ENCODE measurements at regions not wholly inside any gene's neighbourhood (a gene's known extent, or its start where the extent isn't known, plus 50 kb on each side); places are given as distances from the start of the nearest gene placed in this dataset.

GRCh38 chr1:244176201-244176600 is 125.1 kb downstream of the ZBTB18 start:
- no peak for DNase-seq (ENCODE audit: low spot score)
- Mint-ChIP-seq H3K9me3 (ENCODE audit: unreplicated experiment) (no peaks in the 10 kb centered on the region), H3K27me3 (ENCODE audit: unreplicated experiment) (no peaks in the 10 kb centered on the region), H3K27ac (ENCODE audit: unreplicated experiment) (no peak overlapping the region), H3K4me3 (ENCODE audit: unreplicated experiment) (no peak overlapping the region), H3K4me1 (ENCODE audit: unreplicated experiment) (peaks cover 10% of the 10 kb centered on the region), H3K36me3 (ENCODE audit: low read depth, unreplicated experiment) (no peaks in the 10 kb centered on the region)
- no peak for TF ChIP-seq CTCF (IDR thresholded peaks at IDR 0.05; ENCODE audit: unreplicated experiment)

GRCh38 chr1:244180256-244180655 is 129.2 kb downstream of the ZBTB18 start:
- H3K36me3 Mint-ChIP-seq (ENCODE audit: low read depth, unreplicated experiment), result no peaks in the 10 kb centered on the region

GRCh38 chr1:244181867-244182266 is 130.8 kb downstream of the ZBTB18 start:
- Mint-ChIP-seq H3K9me3 (ENCODE audit: unreplicated experiment) (no peaks in the 10 kb centered on the region), H3K4me1 (ENCODE audit: unreplicated experiment) (peaks cover 3% of the 10 kb centered on the region), H3K27ac (ENCODE audit: unreplicated experiment) (no peak overlapping the region), H3K4me3 (ENCODE audit: unreplicated experiment) (no peak overlapping the region), H3K36me3 (ENCODE audit: low read depth, unreplicated experiment) (no peaks in the 10 kb centered on the region), H3K27me3 (ENCODE audit: unreplicated experiment) (peaks cover 3% of the 10 kb centered on the region)
- no peak for TF ChIP-seq CTCF (IDR thresholded peaks at IDR 0.05; ENCODE audit: unreplicated experiment)
- no peak for DNase-seq (ENCODE audit: low spot score)

More at GRCh38 chr1:244180256-244180655, 129.2 kb downstream of the ZBTB18 start:
- DNase-seq (ENCODE audit: low spot score), result no peak
- no peak for TF ChIP-seq CTCF (IDR thresholded peaks at IDR 0.05; ENCODE audit: unreplicated experiment)
- peaks cover 3% of the 10 kb centered on the region for H3K27me3 Mint-ChIP-seq (ENCODE audit: unreplicated experiment)
- H3K4me3 Mint-ChIP-seq (ENCODE audit: unreplicated experiment), result no peak overlapping the region
- peaks cover 3% of the 10 kb centered on the region for H3K4me1 Mint-ChIP-seq (ENCODE audit: unreplicated experiment)
- H3K9me3 Mint-ChIP-seq (ENCODE audit: unreplicated experiment), result no peaks in the 10 kb centered on the region
- no peak overlapping the region for H3K27ac Mint-ChIP-seq (ENCODE audit: unreplicated experiment)

- DNase-seq (ENCODE audit: low spot score), result no peak
- Mint-ChIP-seq H3K27me3 (ENCODE audit: unreplicated experiment) (peaks cover 3% of the 10 kb centered on the region), H3K4me3 (ENCODE audit: unreplicated experiment) (no peak overlapping the region), H3K9me3 (ENCODE audit: unreplicated experiment) (no peaks in the 10 kb centered on the region), H3K27ac (ENCODE audit: unreplicated experiment) (no peak overlapping the region), H3K4me1 (ENCODE audit: unreplicated experiment) (peaks cover 11% of the 10 kb centered on the region), H3K36me3 (ENCODE audit: low read depth, unreplicated experiment) (no peaks in the 10 kb centered on the region)
- no peak for TF ChIP-seq CTCF (IDR thresholded peaks at IDR 0.05; ENCODE audit: unreplicated experiment)
These were observed 132.0 kb downstream of the ZBTB18 start for GRCh38 chr1:244183037-244183436.

- H3K4me3 Mint-ChIP-seq (ENCODE audit: unreplicated experiment), result no peak overlapping the region
- DNase-seq (ENCODE audit: low spot score), result no peak
- H3K27me3 Mint-ChIP-seq (ENCODE audit: unreplicated experiment), result peaks cover 3% of the 10 kb centered on the region
- H3K9me3 Mint-ChIP-seq (ENCODE audit: unreplicated experiment), result no peaks in the 10 kb centered on the region
- no peaks in the 10 kb centered on the region for H3K36me3 Mint-ChIP-seq (ENCODE audit: low read depth, unreplicated experiment)
- TF ChIP-seq CTCF (IDR thresholded peaks at IDR 0.05; ENCODE audit: unreplicated experiment), result no peak
- peaks cover 7% of the 10 kb centered on the region for H3K4me1 Mint-ChIP-seq (ENCODE audit: unreplicated experiment)
- no peak overlapping the region for H3K27ac Mint-ChIP-seq (ENCODE audit: unreplicated experiment)
These were observed 135.3 kb downstream of the ZBTB18 start for GRCh38 chr1:244186372-244186771.

All from endothelial cell (in vitro differentiated cells).